Right atrium auricular region (tissue), 2 donors: ENCODE measurements at regions not wholly inside any gene's neighbourhood (a gene's known extent, or its start where the extent isn't known, plus 50 kb on each side); places are given as distances from the start of the nearest gene placed in this dataset.

Experiments used
- DNase-seq: peaks from one replicate; pipeline ENCODE4 v3.0.0-alpha.2; 2019; ENCODE audit warnings: low spot score
- H3K27ac ChIP-seq, 2 donors: fragments of 200-600 bp; sonication (generic); 1 replicate in 1 of 2; 2 replicates in 1 of 2; pipeline ENCODE4 v1.5.1; 2016 to 2019
- H3K27me3 ChIP-seq, 2 donors: fragments of 200-600 bp; sonication (generic); one replicate each; pipeline versions ENCODE4 v1.5.1 to v1.6.0; 2017 to 2019
- H3K36me3 ChIP-seq: fragments of 200-600 bp; sonication (generic); one replicate; pipeline ENCODE4 v1.5.1; 2016
- H3K4me1 ChIP-seq, 2 donors: fragments of 200-600 bp; sonication (generic); one replicate each; pipeline versions ENCODE4 v1.5.1 to v1.6.0; 2017 to 2019
- H3K4me3 ChIP-seq, 2 donors: fragments of 200-600 bp; sonication (generic); 1 replicate in 1 of 2; 2 replicates in 1 of 2; pipeline ENCODE4 v1.5.1; 2017 to 2019; ENCODE audit warnings: mild to moderate bottlenecking in 1 of 2, moderate library complexity in 1 of 2
- H3K9me3 ChIP-seq, 2 donors: fragments of 200-600 bp; sonication (generic); one replicate each; pipeline ENCODE4 v1.5.1; 2019
- TF ChIP-seq, protein P1 (sequence below), 2 donors: fragments of 200-600 bp; sonication (generic); IDR thresholded peaks; one replicate each; pipeline ENCODE4 v1.5.1; 2019; ENCODE audit warnings: antibody characterized with exemption in 2 of 2

DNA sequence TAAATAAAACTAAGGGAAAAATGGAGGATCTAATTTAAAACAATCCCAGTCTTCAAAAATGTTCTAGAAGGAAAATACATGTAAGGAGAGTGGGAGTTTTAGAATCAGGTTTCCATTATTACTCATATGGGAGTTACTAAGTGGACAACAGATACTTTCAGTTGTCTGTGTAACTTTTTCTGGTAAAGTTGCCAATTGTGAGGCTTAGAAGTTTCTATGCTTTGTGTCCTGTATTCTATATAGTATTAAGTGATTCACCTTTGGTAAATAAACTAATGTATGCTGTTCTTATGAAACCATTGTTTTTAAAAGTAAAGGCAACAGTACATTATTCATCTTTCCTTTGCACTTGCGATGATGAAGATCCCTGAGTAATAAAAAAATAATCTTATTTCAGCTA is 274.9 kb downstream of the NR4A2 start:
- no peaks in the 10 kb centered on the region for H3K36me3 ChIP-seq
- no peak overlapping the region for H3K4me3 ChIP-seq
- TF ChIP-seq, protein P1, sequence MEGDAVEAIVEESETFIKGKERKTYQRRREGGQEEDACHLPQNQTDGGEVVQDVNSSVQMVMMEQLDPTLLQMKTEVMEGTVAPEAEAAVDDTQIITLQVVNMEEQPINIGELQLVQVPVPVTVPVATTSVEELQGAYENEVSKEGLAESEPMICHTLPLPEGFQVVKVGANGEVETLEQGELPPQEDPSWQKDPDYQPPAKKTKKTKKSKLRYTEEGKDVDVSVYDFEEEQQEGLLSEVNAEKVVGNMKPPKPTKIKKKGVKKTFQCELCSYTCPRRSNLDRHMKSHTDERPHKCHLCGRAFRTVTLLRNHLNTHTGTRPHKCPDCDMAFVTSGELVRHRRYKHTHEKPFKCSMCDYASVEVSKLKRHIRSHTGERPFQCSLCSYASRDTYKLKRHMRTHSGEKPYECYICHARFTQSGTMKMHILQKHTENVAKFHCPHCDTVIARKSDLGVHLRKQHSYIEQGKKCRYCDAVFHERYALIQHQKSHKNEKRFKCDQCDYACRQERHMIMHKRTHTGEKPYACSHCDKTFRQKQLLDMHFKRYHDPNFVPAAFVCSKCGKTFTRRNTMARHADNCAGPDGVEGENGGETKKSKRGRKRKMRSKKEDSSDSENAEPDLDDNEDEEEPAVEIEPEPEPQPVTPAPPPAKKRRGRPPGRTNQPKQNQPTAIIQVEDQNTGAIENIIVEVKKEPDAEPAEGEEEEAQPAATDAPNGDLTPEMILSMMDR (IDR thresholded peaks at IDR 0.05) = no peak
- H3K27me3 ChIP-seq = no peaks in the 10 kb centered on the region
- no peak for DNase-seq
- H3K27ac ChIP-seq = no peak overlapping the region
- H3K9me3 ChIP-seq = no peaks in the 10 kb centered on the region
- no peaks in the 10 kb centered on the region for H3K4me1 ChIP-seq

DNA sequence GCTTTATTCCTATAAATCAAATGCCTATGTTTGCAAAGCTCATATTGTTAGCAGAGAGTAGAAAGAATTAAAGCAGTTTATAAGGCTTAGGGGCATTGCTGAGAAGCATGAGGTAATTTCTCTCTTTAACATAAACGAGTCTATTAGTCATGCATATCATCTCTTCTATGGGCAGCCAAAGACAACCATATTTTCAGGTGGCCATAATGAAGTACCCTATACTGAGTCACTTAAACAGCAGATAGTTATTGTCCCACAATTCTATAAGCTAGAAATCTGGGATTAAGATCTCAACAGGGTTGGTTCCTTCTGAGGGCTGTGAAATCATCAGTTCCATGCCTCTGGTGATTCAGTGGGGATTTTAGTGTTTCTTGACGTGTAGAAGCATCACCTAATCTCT is 277.5 kb downstream of the NR4A2 start:
- no peak overlapping the region for H3K4me3 ChIP-seq
- no peak overlapping the region for H3K27ac ChIP-seq
- DNase-seq = no peak
- no peaks in the 10 kb centered on the region for H3K27me3 ChIP-seq
- no peaks in the 10 kb centered on the region for H3K36me3 ChIP-seq
- H3K9me3 ChIP-seq = no peaks in the 10 kb centered on the region
- TF ChIP-seq, protein P1 (IDR thresholded peaks at IDR 0.05) = no peak
- H3K4me1 ChIP-seq = no peaks in the 10 kb centered on the region

DNA sequence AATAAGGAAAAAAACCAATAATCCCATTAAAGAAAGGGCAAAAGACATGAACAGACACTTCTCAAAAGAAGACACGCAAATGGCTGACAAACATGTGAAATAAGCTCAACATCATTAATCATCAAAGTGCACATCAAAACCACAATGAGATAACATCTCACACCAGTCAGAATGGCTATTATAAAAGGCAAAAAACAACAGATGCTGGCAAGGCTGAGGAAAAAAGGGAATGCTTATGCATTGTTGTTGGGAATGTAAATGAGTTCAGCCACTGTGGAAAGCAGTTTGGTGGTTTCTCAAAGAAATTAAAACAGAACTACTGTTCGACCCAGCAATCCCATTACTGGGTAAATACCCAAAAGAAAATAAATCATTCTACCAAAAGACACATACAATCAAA is 285.6 kb downstream of the NR4A2 start:
- no peaks in the 10 kb centered on the region for H3K4me1 ChIP-seq
- DNase-seq = no peak
- H3K27me3 ChIP-seq = no peaks in the 10 kb centered on the region
- TF ChIP-seq, protein P1 (IDR thresholded peaks at IDR 0.05) = no peak
- no peaks in the 10 kb centered on the region for H3K36me3 ChIP-seq
- no peaks in the 10 kb centered on the region for H3K9me3 ChIP-seq
- H3K4me3 ChIP-seq = no peak overlapping the region
- no peak overlapping the region for H3K27ac ChIP-seq

DNA sequence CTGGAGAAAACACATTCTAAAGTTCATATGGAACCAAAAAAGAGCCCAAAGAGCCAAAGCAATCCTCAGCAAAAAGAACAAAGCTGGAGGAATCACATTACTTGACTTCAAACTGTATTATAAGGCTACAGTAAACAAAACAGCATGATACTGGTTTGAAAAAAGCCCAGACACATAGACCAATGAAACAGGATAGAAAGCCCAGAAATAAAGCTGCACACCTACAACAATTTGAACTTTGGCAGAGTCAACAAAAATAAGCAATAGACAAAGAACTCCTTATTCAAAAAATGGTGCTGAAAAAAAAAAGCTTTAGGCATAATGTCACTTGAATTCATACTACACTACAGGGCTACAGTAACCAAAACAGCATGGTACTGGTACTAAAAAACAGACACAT is 289.6 kb downstream of the NR4A2 start:
- no peaks in the 10 kb centered on the region for H3K36me3 ChIP-seq
- no peaks in the 10 kb centered on the region for H3K9me3 ChIP-seq
- no peak overlapping the region for H3K27ac ChIP-seq
- no peak overlapping the region for H3K4me3 ChIP-seq
- no peaks in the 10 kb centered on the region for H3K27me3 ChIP-seq
- H3K4me1 ChIP-seq = no peaks in the 10 kb centered on the region
- TF ChIP-seq, protein P1 (IDR thresholded peaks at IDR 0.05) = no peak
- no peak for DNase-seq

DNA sequence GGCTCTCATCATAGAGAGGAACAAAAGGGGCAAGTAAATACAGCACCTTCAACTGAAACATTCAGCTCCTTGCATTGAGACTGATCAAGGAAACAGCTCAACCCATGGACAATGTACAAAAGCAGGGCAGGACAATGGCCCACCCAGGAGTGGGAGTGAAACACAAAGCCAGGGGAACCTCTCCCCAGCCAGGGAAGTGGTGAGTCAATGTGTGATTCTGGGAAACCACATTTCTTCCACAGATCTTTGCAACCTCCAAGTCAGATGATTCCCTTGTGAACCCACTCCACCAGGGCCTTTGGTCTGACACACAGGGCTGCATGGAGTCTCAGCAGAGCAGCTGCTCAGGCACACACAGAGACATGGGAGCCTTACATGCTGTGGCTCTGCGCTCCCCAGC is 294.5 kb downstream of the NR4A2 start:
- no peak for DNase-seq
- TF ChIP-seq, protein P1 (IDR thresholded peaks at IDR 0.05) = no peak

DNA sequence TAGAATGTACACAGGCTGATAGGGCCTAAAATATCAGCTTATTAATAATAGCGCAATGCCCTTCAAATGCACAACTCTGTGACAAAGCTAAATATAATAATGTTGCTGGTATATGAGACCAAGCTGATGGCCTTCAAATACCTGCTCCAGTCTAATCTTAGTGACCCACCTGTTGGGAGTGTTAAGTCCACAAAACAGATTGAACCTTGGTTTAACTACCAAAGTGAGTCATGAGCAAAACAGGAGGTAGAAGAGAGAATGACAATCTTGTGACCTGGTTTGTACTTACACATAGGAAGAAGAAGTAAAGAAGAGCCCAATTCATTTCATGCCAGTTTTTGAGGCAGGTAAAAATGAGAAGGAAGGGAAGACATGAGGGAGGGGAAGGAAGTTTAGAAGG is 295.0 kb downstream of the NR4A2 start:
- no peak for DNase-seq
- H3K4me3 ChIP-seq = no peak overlapping the region

More for the DNA sequence above, 294.5 kb downstream of the NR4A2 start:
- no peaks in the 10 kb centered on the region for H3K4me1 ChIP-seq
- no peaks in the 10 kb centered on the region for H3K36me3 ChIP-seq
- no peak overlapping the region for H3K27ac ChIP-seq
- no peak overlapping the region for H3K4me3 ChIP-seq
- no peaks in the 10 kb centered on the region for H3K27me3 ChIP-seq
- no peaks in the 10 kb centered on the region for H3K9me3 ChIP-seq

More for the DNA sequence above, 295.0 kb downstream of the NR4A2 start:
- Histone ChIP-seq H3K27me3 (no peaks in the 10 kb centered on the region), H3K27ac (no peak overlapping the region), H3K9me3 (no peaks in the 10 kb centered on the region), H3K36me3 (no peaks in the 10 kb centered on the region), H3K4me1 (no peaks in the 10 kb centered on the region)
- TF ChIP-seq, protein P1 (IDR thresholded peaks at IDR 0.05) = no peak
